HEK293 (cell line): ENCODE measurements at regions not wholly inside any gene's neighbourhood (a gene's known extent, or its start where the extent isn't known, plus 50 kb on each side); places are given as distances from the start of the nearest gene placed in this dataset.

Experiments
- CTCF ChIA-PET: fragments of 350-600 bp; formaldehyde crosslinking; extraction: SDS; loops from one replicate; lab custom pipeline; 2021; ENCODE audit warnings: antibody characterized with exemption; lab: Yijun Ruan, JAX
- POLR2A ChIA-PET: fragments of 300-600 bp; formaldehyde crosslinking; extraction: SDS; loops from one replicate; lab custom pipeline; 2020; ENCODE audit warnings: antibody characterized with exemption, inconsistent platforms; lab: Yijun Ruan, JAX
- H3K27ac ChIP-seq: fragments of 200-500 bp; sonication (Bioruptor generic); 2 replicates; pipeline ENCODE4 v1.5.1; 2014; ENCODE audit warnings: low read depth, low read length, control low read depth, inconsistent platforms; ENCODE audit errors: extremely low read depth
- H3K36me3 ChIP-seq, 2 experiments: fragments of 200-500 bp in 1 of 2; sonication (Bioruptor generic) in 1 of 2; 1 replicate in 1 of 2; 2 replicates in 1 of 2; pipeline ENCODE4 v1.5.1; 2014 to 2017; ENCODE audit warnings: inconsistent platforms in 2 of 2, low read length in 2 of 2; ENCODE audit not compliant: control insufficient read depth in 2 of 2, insufficient read depth in 1 of 2
- H3K4me1 ChIP-seq: fragments of 200-500 bp; sonication (Bioruptor generic); 2 replicates; pipeline ENCODE4 v1.5.1; 2014; ENCODE audit warnings: mild to moderate bottlenecking, low read length, inconsistent platforms; ENCODE audit not compliant: control insufficient read depth, insufficient read depth
- H3K4me3 ChIP-seq: 2 replicates; pipeline ENCODE4 v1.5.1; 2011; ENCODE audit warnings: low read depth, mild to moderate bottlenecking, control low read depth, low read length, moderate library complexity
- H3K9me3 ChIP-seq: fragments of 200-500 bp; sonication (Bioruptor generic); 2 replicates; pipeline ENCODE4 v1.5.1; 2014; ENCODE audit warnings: low read depth, low read length, inconsistent platforms; ENCODE audit not compliant: control insufficient read depth, insufficient read depth
- ELK4 ChIP-seq: IDR thresholded peaks from 2 replicates; pipeline ENCODE4 v1.6.1; 2011; ENCODE audit warnings: mild to moderate bottlenecking, low read depth, low read length, borderline replicate concordance
- GFI1B ChIP-seq: fragments of 450-650 bp; formaldehyde crosslinking; IDR thresholded peaks from 2 replicates; pipeline ENCODE4 v1.5.1; 2016; ENCODE audit warnings: missing biosample characterization, missing genetic modification characterization
- HOXC10 ChIP-seq: sonication (generic); formaldehyde crosslinking; IDR thresholded peaks from 2 replicates; pipeline ENCODE4 v1.8.1; 2023; ENCODE audit warnings: mild to moderate bottlenecking, missing genetic modification reagents
- KLF10 ChIP-seq: fragments of 450-650 bp; IDR thresholded peaks from 2 replicates; pipeline ENCODE4 v1.5.1; 2018; ENCODE audit warnings: missing biosample characterization, mild to moderate bottlenecking, missing genetic modification characterization
- MEIS1 ChIP-seq: sonication (generic); formaldehyde crosslinking; IDR thresholded peaks from 2 replicates; pipeline ENCODE4 v1.8.1; 2022; ENCODE audit warnings: missing genetic modification reagents, mild to moderate bottlenecking, borderline replicate concordance
- SP3 ChIP-seq: fragments of 450-650 bp; formaldehyde crosslinking; IDR thresholded peaks from 2 replicates; pipeline ENCODE4 v1.5.1; 2016; ENCODE audit warnings: missing biosample characterization, missing genetic modification characterization
- SP7 ChIP-seq: fragments of 450-650 bp; formaldehyde crosslinking; IDR thresholded peaks from 2 replicates; pipeline ENCODE4 v1.5.1; 2016; ENCODE audit warnings: missing biosample characterization, missing genetic modification characterization
- TRIM28 ChIP-seq: IDR thresholded peaks from 2 replicates; pipeline ENCODE4 v1.6.1; 2011; ENCODE audit warnings: low read length, control low read depth, borderline replicate concordance
- YY2 ChIP-seq: fragments of 450-650 bp; formaldehyde crosslinking; IDR thresholded peaks from 2 replicates; pipeline ENCODE4 v1.5.1; 2016; ENCODE audit warnings: missing biosample characterization, missing genetic modification characterization
- ZFP41 ChIP-seq: fragments of 450-650 bp; formaldehyde crosslinking; IDR thresholded peaks from 2 replicates; pipeline ENCODE4 v1.5.1; 2016; ENCODE audit warnings: missing biosample characterization, missing genetic modification characterization, borderline replicate concordance
- ZFP69B ChIP-seq: fragments of 450-650 bp; formaldehyde crosslinking; IDR thresholded peaks from 2 replicates; pipeline ENCODE4 v1.5.1; 2016; ENCODE audit warnings: missing biosample characterization, missing genetic modification characterization
- ZIC2 ChIP-seq: fragments of 450-650 bp; formaldehyde crosslinking; IDR thresholded peaks from 2 replicates; pipeline ENCODE4 v1.5.1; 2016; ENCODE audit warnings: missing biosample characterization, missing genetic modification characterization
- ZNF155 ChIP-seq: fragments of 450-650 bp; formaldehyde crosslinking; IDR thresholded peaks from 2 replicates; pipeline ENCODE4 v1.5.1; 2016; ENCODE audit warnings: missing biosample characterization, missing genetic modification characterization
- ZNF157 ChIP-seq: fragments of 450-650 bp; formaldehyde crosslinking; IDR thresholded peaks from 2 replicates; pipeline ENCODE4 v1.5.1; 2016; ENCODE audit warnings: missing biosample characterization, missing genetic modification characterization
- ZNF280C ChIP-seq: fragments of 450-650 bp; formaldehyde crosslinking; IDR thresholded peaks from 2 replicates; pipeline ENCODE4 v1.5.1; 2016; ENCODE audit warnings: missing biosample characterization, missing genetic modification characterization
- ZNF280D ChIP-seq: fragments of 450-650 bp; formaldehyde crosslinking; IDR thresholded peaks from 2 replicates; pipeline ENCODE4 v1.5.1; 2016; ENCODE audit warnings: missing biosample characterization, missing genetic modification characterization
- ZNF311 ChIP-seq: fragments of 450-650 bp; formaldehyde crosslinking; IDR thresholded peaks from 2 replicates; pipeline ENCODE4 v1.5.1; 2017; ENCODE audit warnings: missing biosample characterization, missing genetic modification characterization, borderline replicate concordance
- ZNF362 ChIP-seq: fragments of 450-650 bp; formaldehyde crosslinking; IDR thresholded peaks from 2 replicates; pipeline ENCODE4 v1.5.1; 2016; ENCODE audit warnings: missing biosample characterization, missing genetic modification characterization
- ZNF510 ChIP-seq: fragments of 450-650 bp; formaldehyde crosslinking; IDR thresholded peaks from 2 replicates; pipeline ENCODE4 v1.5.1; 2018; ENCODE audit warnings: mild to moderate bottlenecking, missing genetic modification characterization, missing biosample characterization; ENCODE audit not compliant: insufficient replicate concordance
- ZNF549 ChIP-seq: fragments of 450-650 bp; IDR thresholded peaks from 2 replicates; pipeline ENCODE4 v1.5.1; 2018; ENCODE audit warnings: missing biosample characterization, missing genetic modification characterization, mild to moderate bottlenecking, inconsistent platforms, moderate library complexity
- ZNF639 ChIP-seq: fragments of 450-650 bp; formaldehyde crosslinking; IDR thresholded peaks from 2 replicates; pipeline ENCODE4 v1.5.1; 2016; ENCODE audit warnings: missing biosample characterization, missing genetic modification characterization
- ZNF654 ChIP-seq: fragments of 450-650 bp; formaldehyde crosslinking; IDR thresholded peaks from 2 replicates; pipeline ENCODE4 v1.5.1; 2016; ENCODE audit warnings: low read depth, missing biosample characterization, missing genetic modification characterization
- ZNF692 ChIP-seq: fragments of 450-650 bp; formaldehyde crosslinking; IDR thresholded peaks from 2 replicates; pipeline ENCODE4 v1.5.1; 2016; ENCODE audit warnings: missing biosample characterization, missing genetic modification characterization
- ZNF791 ChIP-seq: fragments of 450-650 bp; formaldehyde crosslinking; IDR thresholded peaks from 2 replicates; pipeline ENCODE4 v1.5.1; 2016; ENCODE audit warnings: missing biosample characterization, missing genetic modification characterization

GRCh38 chr20:55784036-55784435 lies 221.3 kb downstream of the CBLN4 start:
- H3K4me1 ChIP-seq, result no peaks in the 10 kb centered on the region
- no peaks in the 10 kb centered on the region for H3K36me3 ChIP-seq
- H3K27ac ChIP-seq, result no peak overlapping the region
- CTCF ChIA-PET, result no interaction called here
- no peak overlapping the region for H3K4me3 ChIP-seq
- TF ChIP-seq ZNF157 (tag by site-specific recombination) (no peak), SP3 (tag by site-specific recombination) (no peak), KLF10 (no peak), ZNF311 (tag by site-specific recombination) (no peak), ZNF654 (tag by site-specific recombination) (no peak), ZNF791 (tag by site-specific recombination) (no peak), ZIC2 (tag by site-specific recombination) (no peak), ZNF510 (no peak), ZFP69B (tag by site-specific recombination) (no peak), HOXC10 (no peak), SP7 (tag by site-specific recombination) (no peak)
- POLR2A ChIA-PET, result no interaction called here
- H3K9me3 ChIP-seq, result no peaks in the 10 kb centered on the region

- H3K4me3 ChIP-seq, result no peak overlapping the region
- CTCF ChIA-PET, result no interaction called here
- POLR2A ChIA-PET, result no interaction called here
- no peaks in the 10 kb centered on the region for H3K4me1 ChIP-seq
- no peaks in the 10 kb centered on the region for H3K36me3 ChIP-seq
- no peaks in the 10 kb centered on the region for H3K9me3 ChIP-seq
- H3K27ac ChIP-seq, result no peak overlapping the region
- TF ChIP-seq ELK4, result no peak
- TF ChIP-seq ZIC2 (tag by site-specific recombination), result no peak
- TF ChIP-seq ZNF280C, result no peak
- no peak for TF ChIP-seq TRIM28
- no peak for TF ChIP-seq ZNF155 (tag by site-specific recombination)
- no peak for TF ChIP-seq ZNF639 (tag by site-specific recombination)
- TF ChIP-seq ZFP41 (tag by site-specific recombination), result no peak
- TF ChIP-seq ZNF549 (tag by site-specific recombination), result no peak
- TF ChIP-seq, all 188 proteins: peak for 0
These were observed 221.9 kb downstream of the CBLN4 start for GRCh38 chr20:55783381-55783780.

- ChIA-PET POLR2A (no interaction called here), CTCF (no interaction called here)
- H3K4me3 ChIP-seq, result no peak overlapping the region
- no peaks in the 10 kb centered on the region for H3K9me3 ChIP-seq
- H3K27ac ChIP-seq, result no peak overlapping the region
- no peaks in the 10 kb centered on the region for H3K36me3 ChIP-seq
- H3K4me1 ChIP-seq, result no peaks in the 10 kb centered on the region
- no peak for TF ChIP-seq ZNF362
- TF ChIP-seq ZNF280D (tag by site-specific recombination), result no peak
- no peak for TF ChIP-seq MEIS1
- no peak for TF ChIP-seq GFI1B (tag by site-specific recombination)
- no peak for TF ChIP-seq YY2 (tag by site-specific recombination)
- no peak for TF ChIP-seq ZNF692 (tag by site-specific recombination)
These were observed 222.4 kb downstream of the CBLN4 start for GRCh38 chr20:55782912-55783253.
